ENCODE measurements at regions not wholly inside any gene's neighbourhood (a gene's known extent, or its start where the extent isn't known, plus 50 kb on each side); places are given as distances from the start of the nearest gene placed in this dataset.

- no peak for TF ChIP-seq EZH2 (IDR thresholded peaks at IDR 0.05; ENCODE audit: low read depth, unreplicated experiment)
- no peak for TF ChIP-seq CTCF (conservative IDR thresholded peaks at IDR 0.05; ENCODE audit: low read depth in 2 of 2)
- no peak for TF ChIP-seq ZNF462 (CRISPR knock-in tag; IDR thresholded peaks at IDR 0.05)
- TF ChIP-seq CREB1 (CRISPR knock-in tag; IDR thresholded peaks at IDR 0.05; ENCODE audit: low read depth) = no peak
- TF ChIP-seq JUNB (IDR thresholded peaks at IDR 0.05; ENCODE audit: unreplicated experiment) = no peak
- no peak for TF ChIP-seq POLR2AphosphoS5 (IDR thresholded peaks at IDR 0.05; ENCODE audit: low read depth)
- TF ChIP-seq REST (IDR thresholded peaks at IDR 0.05; ENCODE audit: unreplicated experiment) = no peak
Measured at GRCh38 chr16:47881574-47881973, 274.2 kb downstream of the ABCC12 start.
